ENCODE measurements at regions not wholly inside any gene's neighbourhood (a gene's known extent, or its start where the extent isn't known, plus 50 kb on each side); places are given as distances from the start of the nearest gene placed in this dataset.

GRCh38 chr13:47408546-47409319 lies 511.9 kb upstream of the HTR2A start:
- TF ChIP-seq CTCF (IDR thresholded peaks at IDR 0.05) = no peak

- no peak for TF ChIP-seq CTCF (IDR thresholded peaks at IDR 0.05)
These were observed 511.0 kb upstream of the HTR2A start for GRCh38 chr13:47407808-47408207.

- no peak for TF ChIP-seq CTCF (IDR thresholded peaks at IDR 0.05)
These were observed 502.7 kb upstream of the HTR2A start for GRCh38 chr13:47399599-47399998.

- TF ChIP-seq CTCF (IDR thresholded peaks at IDR 0.05) = no peak
These were observed 500.9 kb upstream of the HTR2A start for GRCh38 chr13:47397739-47398138.

GRCh38 chr13:47396915-47397314 lies 500.1 kb upstream of the HTR2A start:
- no peak for TF ChIP-seq CTCF (IDR thresholded peaks at IDR 0.05)

GRCh38 chr13:47374741-47375140 lies 477.9 kb upstream of the HTR2A start:
- no peak for TF ChIP-seq CTCF (IDR thresholded peaks at IDR 0.05)

GRCh38 chr13:47372751-47373150 lies 475.9 kb upstream of the HTR2A start:
- no peak for TF ChIP-seq CTCF (IDR thresholded peaks at IDR 0.05)

- no peak for TF ChIP-seq CTCF (IDR thresholded peaks at IDR 0.05)
These were observed 454.9 kb upstream of the HTR2A start for GRCh38 chr13:47351798-47352197.
